Mucosa of rectum (tissue), 2 donors: ENCODE measurements at regions not wholly inside any gene's neighbourhood (a gene's known extent, or its start where the extent isn't known, plus 50 kb on each side); places are given as distances from the start of the nearest gene placed in this dataset.

ENCODE experiments used
- H3K27ac ChIP-seq, 2 donors: one replicate each; pipeline ENCODE4 v1.7.0; 2013; ENCODE audit warnings: inconsistent platforms in 2 of 2, low read depth in 2 of 2, low read length in 2 of 2
- H3K27me3 ChIP-seq, 2 donors: one replicate each; pipeline ENCODE4 v1.7.0; 2013; ENCODE audit warnings: low read length in 2 of 2; ENCODE audit not compliant: control insufficient read depth in 2 of 2, insufficient read depth in 2 of 2
- H3K36me3 ChIP-seq, 2 donors: one replicate each; pipeline ENCODE4 v1.7.0; 2013; ENCODE audit warnings: low read length in 2 of 2; ENCODE audit not compliant: control insufficient read depth in 2 of 2, insufficient read depth in 2 of 2
- H3K4me1 ChIP-seq, 2 donors: one replicate each; pipeline ENCODE4 v1.7.0; 2013; ENCODE audit warnings: low read length in 2 of 2, mild to moderate bottlenecking in 1 of 2; ENCODE audit not compliant: control insufficient read depth in 2 of 2, insufficient read depth in 2 of 2
- H3K4me3 ChIP-seq, 2 donors: one replicate each; pipeline ENCODE4 v1.7.0; 2013; ENCODE audit warnings: low read length in 2 of 2
- H3K9ac ChIP-seq, 2 donors: one replicate each; pipeline ENCODE4 v1.7.0; 2013; ENCODE audit warnings: low read length in 2 of 2, low read depth in 1 of 2, mild to moderate bottlenecking in 1 of 2
- H3K9me3 ChIP-seq, 2 donors: one replicate each; pipeline ENCODE4 v1.7.0; 2013; ENCODE audit warnings: low read length in 2 of 2; ENCODE audit not compliant: control insufficient read depth in 2 of 2
- donor health status: healthy.
- donor health status: Normal muscosa, but diverticular disease.

GRCh38 chr20:39338469-39339376 lies 376.6 kb downstream of the DHX35 start:
- H3K27ac ChIP-seq = no peak overlapping the region
- H3K9ac ChIP-seq = no peak overlapping the region
- H3K4me1 ChIP-seq = no peaks in the 10 kb centered on the region
- no peaks in the 10 kb centered on the region for H3K9me3 ChIP-seq
- no peaks in the 10 kb centered on the region for H3K27me3 ChIP-seq
- H3K4me3 ChIP-seq = no peak overlapping the region
- no peaks in the 10 kb centered on the region for H3K36me3 ChIP-seq

- no peak overlapping the region for H3K27ac ChIP-seq
- no peaks in the 10 kb centered on the region for H3K27me3 ChIP-seq
- H3K4me1 ChIP-seq = no peaks in the 10 kb centered on the region
- no peak overlapping the region for H3K9ac ChIP-seq
- no peaks in the 10 kb centered on the region for H3K36me3 ChIP-seq
- no peak overlapping the region for H3K4me3 ChIP-seq
- H3K9me3 ChIP-seq = no peaks in the 10 kb centered on the region
Measured at GRCh38 chr20:39333211-39333610, 371.1 kb downstream of the DHX35 start.

GRCh38 chr20:39328347-39328746 lies 366.2 kb downstream of the DHX35 start:
- Histone ChIP-seq H3K9ac (no peak overlapping the region), H3K4me3 (no peak overlapping the region), H3K36me3 (no peaks in the 10 kb centered on the region), H3K4me1 (no peaks in the 10 kb centered on the region), H3K27me3 (no peaks in the 10 kb centered on the region), H3K27ac (no peak overlapping the region), H3K9me3 (no peaks in the 10 kb centered on the region)

GRCh38 chr20:39326050-39326449 lies 363.9 kb downstream of the DHX35 start:
- no peak overlapping the region for H3K27ac ChIP-seq
- no peak overlapping the region for H3K4me3 ChIP-seq
- H3K27me3 ChIP-seq = no peaks in the 10 kb centered on the region
- no peaks in the 10 kb centered on the region for H3K4me1 ChIP-seq
- H3K36me3 ChIP-seq = no peaks in the 10 kb centered on the region
- no peak overlapping the region for H3K9ac ChIP-seq
- H3K9me3 ChIP-seq = no peaks in the 10 kb centered on the region

DNA sequence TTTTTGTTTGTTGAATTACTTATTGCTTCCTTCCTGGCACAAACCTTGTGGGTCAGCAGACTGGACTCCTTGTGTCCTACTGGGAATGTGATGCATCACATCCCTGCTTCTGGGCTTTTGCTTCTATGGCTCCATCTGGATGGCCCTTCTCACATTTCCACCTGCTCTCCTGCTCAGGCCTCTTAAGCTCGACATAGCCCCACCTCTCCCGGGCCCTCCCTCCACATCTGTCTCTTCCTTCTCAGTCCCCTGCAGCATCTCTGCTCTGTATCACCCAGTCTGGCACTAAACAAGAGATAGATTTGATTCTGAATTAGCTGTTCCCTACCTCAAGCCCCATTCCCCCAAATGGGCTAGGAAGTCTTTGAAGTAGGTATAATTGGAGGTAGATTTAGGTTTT lies 356.8 kb downstream of the DHX35 start:
- H3K9ac ChIP-seq = no peak overlapping the region
- no peaks in the 10 kb centered on the region for H3K27me3 ChIP-seq
- no peaks in the 10 kb centered on the region for H3K4me1 ChIP-seq
- H3K36me3 ChIP-seq = no peaks in the 10 kb centered on the region
- no peak overlapping the region for H3K4me3 ChIP-seq
- no peaks in the 10 kb centered on the region for H3K9me3 ChIP-seq
- H3K27ac ChIP-seq = no peak overlapping the region

DNA sequence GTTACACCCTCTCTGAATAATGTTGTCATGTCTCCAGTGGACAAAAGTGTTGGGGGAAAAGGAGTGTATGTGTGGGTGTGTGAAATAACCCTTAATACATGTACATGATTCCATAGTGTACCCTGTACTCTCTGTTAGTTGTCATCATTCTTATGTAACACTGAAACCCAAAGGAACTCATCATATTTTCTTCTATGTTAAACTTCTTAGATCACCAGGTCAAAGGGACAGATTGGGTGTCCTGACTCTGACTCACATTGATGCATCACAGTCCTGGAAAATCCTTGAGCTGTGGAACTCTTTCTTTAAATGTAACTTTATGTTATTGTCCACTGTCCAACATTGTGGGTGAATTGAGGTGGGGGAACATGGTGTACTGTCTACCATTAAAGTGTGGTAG lies 350.5 kb downstream of the DHX35 start:
- no peak overlapping the region for H3K27ac ChIP-seq
- H3K4me3 ChIP-seq = no peak overlapping the region
- H3K27me3 ChIP-seq = no peaks in the 10 kb centered on the region
- no peaks in the 10 kb centered on the region for H3K4me1 ChIP-seq
- H3K36me3 ChIP-seq = no peaks in the 10 kb centered on the region
- no peak overlapping the region for H3K9ac ChIP-seq
- no peaks in the 10 kb centered on the region for H3K9me3 ChIP-seq

DNA sequence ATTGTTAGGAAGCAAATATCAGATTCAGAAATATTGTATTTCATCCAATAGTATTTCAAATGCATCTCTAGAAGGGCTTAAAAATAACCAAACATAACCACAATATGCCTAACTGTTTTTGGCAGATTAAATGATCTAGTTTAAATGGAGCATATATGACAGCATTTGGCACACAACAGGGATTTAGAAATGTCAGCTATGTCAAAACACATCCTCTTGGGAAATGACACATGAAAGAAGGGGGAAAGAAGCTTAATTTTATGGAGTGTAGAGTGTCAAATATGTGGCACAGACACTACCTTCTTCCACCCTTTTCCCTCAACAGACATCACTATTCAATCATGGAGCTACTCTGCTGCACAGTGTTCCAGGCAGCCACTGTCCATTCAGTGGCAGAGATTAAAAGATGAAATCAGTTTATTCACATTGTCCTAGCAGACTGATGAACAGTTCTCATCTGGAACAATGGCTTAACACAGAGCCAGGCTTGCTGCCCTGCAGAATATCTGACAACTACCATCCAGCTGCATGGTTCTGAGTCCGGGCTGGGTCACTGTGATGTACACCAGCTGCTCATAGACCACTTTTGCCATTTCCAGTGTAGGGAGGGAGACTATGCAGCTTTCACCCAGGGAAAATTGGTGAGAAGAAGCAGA lies 349.8 kb downstream of the DHX35 start:
- Histone ChIP-seq H3K27ac (no peak overlapping the region), H3K4me1 (no peaks in the 10 kb centered on the region), H3K9ac (no peak overlapping the region), H3K27me3 (no peaks in the 10 kb centered on the region), H3K36me3 (no peaks in the 10 kb centered on the region), H3K4me3 (no peak overlapping the region), H3K9me3 (no peaks in the 10 kb centered on the region)

GRCh38 chr20:39310363-39310995 lies 348.3 kb downstream of the DHX35 start:
- no peaks in the 10 kb centered on the region for H3K36me3 ChIP-seq
- no peaks in the 10 kb centered on the region for H3K4me1 ChIP-seq
- H3K27ac ChIP-seq = no peak overlapping the region
- H3K4me3 ChIP-seq = no peak overlapping the region
- H3K9me3 ChIP-seq = no peaks in the 10 kb centered on the region
- H3K27me3 ChIP-seq = no peaks in the 10 kb centered on the region
- H3K9ac ChIP-seq = no peak overlapping the region

- no peaks in the 10 kb centered on the region for H3K36me3 ChIP-seq
- no peak overlapping the region for H3K27ac ChIP-seq
- no peaks in the 10 kb centered on the region for H3K4me1 ChIP-seq
- no peak overlapping the region for H3K9ac ChIP-seq
- H3K27me3 ChIP-seq = no peaks in the 10 kb centered on the region
- H3K4me3 ChIP-seq = no peak overlapping the region
- no peaks in the 10 kb centered on the region for H3K9me3 ChIP-seq
Measured at GRCh38 chr20:39309458-39309857, 347.3 kb downstream of the DHX35 start.

DNA sequence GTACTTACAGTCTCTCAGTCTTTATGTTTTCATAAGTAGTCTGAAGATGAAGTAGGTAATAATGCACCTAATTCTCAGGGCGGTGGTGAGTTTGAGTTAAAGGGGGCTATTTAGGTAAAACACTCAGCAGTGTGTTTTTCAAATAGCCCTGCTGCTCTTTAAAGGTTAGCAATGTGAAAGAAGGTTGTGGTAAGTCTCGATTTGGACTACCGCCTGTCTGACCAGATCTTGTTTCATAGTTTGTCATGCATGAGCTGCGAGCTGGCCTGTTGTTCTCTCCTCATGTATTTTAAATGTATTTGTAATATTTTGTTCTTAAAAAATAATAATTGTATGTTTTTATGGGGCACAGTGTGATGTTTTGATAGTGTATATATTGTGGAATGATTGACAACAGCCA lies 340.2 kb downstream of the DHX35 start:
- H3K4me1 ChIP-seq = no peaks in the 10 kb centered on the region
- H3K36me3 ChIP-seq = no peaks in the 10 kb centered on the region
- no peak overlapping the region for H3K9ac ChIP-seq
- no peak overlapping the region for H3K4me3 ChIP-seq
- H3K27ac ChIP-seq = no peak overlapping the region
- no peaks in the 10 kb centered on the region for H3K27me3 ChIP-seq
- H3K9me3 ChIP-seq = no peaks in the 10 kb centered on the region
